Sigmoid colon (tissue), 6 donors: ENCODE measurements at regions not wholly inside any gene's neighbourhood (a gene's known extent, or its start where the extent isn't known, plus 50 kb on each side); places are given as distances from the start of the nearest gene placed in this dataset.

Experiments
- DNase-seq: peaks from one replicate; pipeline ENCODE4 v3.0.0-alpha.2; 2019
- H3K27ac ChIP-seq, 4 donors: fragments of 200-600 bp; sonication (generic); one replicate each; pipeline ENCODE4 v1.5.1; 2016 to 2019; ENCODE audit warnings: mild to moderate bottlenecking in 1 of 4
- H3K27me3 ChIP-seq, 3 donors: fragments of 200-600 bp; sonication (generic); one replicate each; pipeline ENCODE4 v1.5.1; 2019; ENCODE audit warnings: mild to moderate bottlenecking in 1 of 3
- H3K36me3 ChIP-seq, 4 donors: fragments of 200-600 bp; sonication (generic); one replicate each; pipeline ENCODE4 v1.5.1; 2016 to 2019
- H3K4me1 ChIP-seq, 4 donors: fragments of 200-600 bp; sonication (generic); one replicate each; pipeline ENCODE4 v1.5.1; 2017 to 2019
- H3K4me3 ChIP-seq, 4 donors: fragments of 200-600 bp; sonication (generic); one replicate each; pipeline ENCODE4 v1.5.1; 2017 to 2019; ENCODE audit warnings: mild to moderate bottlenecking in 2 of 4, moderate library complexity in 1 of 4
- H3K9me3 ChIP-seq, 4 donors: fragments of 200-600 bp in 3 of 4; sonication (generic) in 3 of 4; one replicate each; pipeline versions ENCODE4 v1.5.1 to v1.6.1; 2013 to 2019
- CTCF ChIP-seq, 4 experiments: fragments of 450-650 bp in 3 of 4; fragments of 200-600 bp in 1 of 4; IDR thresholded peaks; one replicate each; pipeline ENCODE4 v1.5.1; 2016 to 2019; ENCODE audit warnings: antibody characterized with exemption in 4 of 4, mild to moderate bottlenecking in 3 of 4, moderate library complexity in 2 of 4
- EP300 ChIP-seq, 4 donors: sonication (generic); formaldehyde crosslinking; IDR thresholded peaks; one replicate each; pipeline ENCODE4 v1.6.1; 2017; ENCODE audit warnings: antibody characterized with exemption in 4 of 4
- POLR2A ChIP-seq, 2 donors: fragments of 450-650 bp; IDR thresholded peaks; one replicate each; pipeline ENCODE4 v1.6.1; 2016; ENCODE audit warnings: antibody characterized with exemption in 2 of 2, mild to moderate bottlenecking in 2 of 2, moderate library complexity in 2 of 2
- POLR2AphosphoS5 ChIP-seq, 4 donors: sonication (generic); formaldehyde crosslinking; IDR thresholded peaks; one replicate each; pipeline ENCODE4 v1.6.1; 2017; ENCODE audit warnings: antibody characterized with exemption in 4 of 4
- WGBS, 2 donors: extraction: QIAGEN DNeasy Blood & Tissue Kit; methylation state at CpG; one replicate each; pipeline ENCODE4 v1.1.7; 2013; 5-methylcytosine and 5-hydroxymethylcytosine counted together
- intact Hi-C: fragments of 100-400 bp; cut with DNase I; formaldehyde crosslinking; loops from one replicate; pipeline ENCODE4 v1.15.1; 2023
- donor health status: healthy with polysubstance abuse.
- donor health status: healthy.

GRCh38 chr6:144840619-144841018 is 555.5 kb downstream of the UTRN start:
- 94 to 96% methylated on average over 10 of the region's 10 CpGs for WGBS, 2 donors
- no peaks in the 10 kb centered on the region for H3K27me3 ChIP-seq
- DNase-seq, result no peak
- H3K4me1 ChIP-seq, result no peaks in the 10 kb centered on the region
- intact Hi-C loops, result no loop called here
- no peak overlapping the region for H3K4me3 ChIP-seq
- no peak overlapping the region for H3K27ac ChIP-seq
- TF ChIP-seq POLR2A (IDR thresholded peaks at IDR 0.05) (no peak), POLR2AphosphoS5 (IDR thresholded peaks at IDR 0.05) (no peak), EP300 (IDR thresholded peaks at IDR 0.05) (no peak), CTCF (IDR thresholded peaks at IDR 0.05) (no peak)
- H3K36me3 ChIP-seq, result peaks cover 0 to 44% (median 11%) of the 10 kb centered on the region in 4 donors
- H3K9me3 ChIP-seq, result no peaks in the 10 kb centered on the region

- no peak for DNase-seq
- no peaks in the 10 kb centered on the region for H3K4me1 ChIP-seq
- intact Hi-C loops, result no loop called here
- TF ChIP-seq CTCF (IDR thresholded peaks at IDR 0.05) (no peak), POLR2AphosphoS5 (IDR thresholded peaks at IDR 0.05) (no peak), POLR2A (IDR thresholded peaks at IDR 0.05) (no peak), EP300 (IDR thresholded peaks at IDR 0.05) (no peak)
- 85 to 86% methylated on average over 1 of the region's 1 CpG for WGBS, 2 donors
- H3K27me3 ChIP-seq, result no peaks in the 10 kb centered on the region
- no peak overlapping the region for H3K27ac ChIP-seq
- no peak overlapping the region for H3K4me3 ChIP-seq
- H3K9me3 ChIP-seq, result no peaks in the 10 kb centered on the region
- peaks cover 0 to 25% (median 4%) of the 10 kb centered on the region in 4 donors for H3K36me3 ChIP-seq
Measured at GRCh38 chr6:144843701-144844100, 558.6 kb downstream of the UTRN start.

GRCh38 chr6:144844596-144844995 is 559.5 kb downstream of the UTRN start:
- no peak for DNase-seq
- Histone ChIP-seq H3K27me3 (no peaks in the 10 kb centered on the region), H3K9me3 (no peaks in the 10 kb centered on the region), H3K27ac (no peak overlapping the region), H3K4me3 (no peak overlapping the region), H3K4me1 (no peaks in the 10 kb centered on the region), H3K36me3 (peaks cover 0 to 17% (median 4%) of the 10 kb centered on the region in 4 donors)
- 78 to 86% methylated on average over 3 of the region's 3 CpGs for WGBS, 2 donors
- intact Hi-C loops, result no loop called here
- TF ChIP-seq EP300 (IDR thresholded peaks at IDR 0.05) (no peak), POLR2A (IDR thresholded peaks at IDR 0.05) (no peak), POLR2AphosphoS5 (IDR thresholded peaks at IDR 0.05) (no peak), CTCF (IDR thresholded peaks at IDR 0.05) (no peak)

- TF ChIP-seq EP300 (IDR thresholded peaks at IDR 0.05), result no peak
- no peak for TF ChIP-seq CTCF (IDR thresholded peaks at IDR 0.05)
- no peak for TF ChIP-seq POLR2AphosphoS5 (IDR thresholded peaks at IDR 0.05)
- TF ChIP-seq POLR2A (IDR thresholded peaks at IDR 0.05), result no peak
- H3K4me1 ChIP-seq, result no peaks in the 10 kb centered on the region
- DNase-seq, result no peak
- no peak overlapping the region for H3K27ac ChIP-seq
- no peaks in the 10 kb centered on the region for H3K9me3 ChIP-seq
- H3K4me3 ChIP-seq, result no peak overlapping the region
- H3K36me3 ChIP-seq, result peaks cover 0 to 17% (median 4%) of the 10 kb centered on the region in 4 donors
- no peaks in the 10 kb centered on the region for H3K27me3 ChIP-seq
- intact Hi-C loops, result no loop called here
Measured at GRCh38 chr6:144845186-144845585, 560.1 kb downstream of the UTRN start.

- WGBS, 2 donors, result 84 to 97% methylated on average over 2 of the region's 2 CpGs
- Histone ChIP-seq H3K4me3 (no peak overlapping the region), H3K27ac (no peak overlapping the region), H3K36me3 (peaks cover 0 to 9% (median 0%) of the 10 kb centered on the region in 4 donors), H3K27me3 (no peaks in the 10 kb centered on the region), H3K9me3 (no peaks in the 10 kb centered on the region), H3K4me1 (no peaks in the 10 kb centered on the region)
- no peak for DNase-seq
- intact Hi-C loops, result no loop called here
- TF ChIP-seq POLR2AphosphoS5 (IDR thresholded peaks at IDR 0.05), result no peak
- TF ChIP-seq POLR2A (IDR thresholded peaks at IDR 0.05), result no peak
- TF ChIP-seq EP300 (IDR thresholded peaks at IDR 0.05), result no peak
- TF ChIP-seq CTCF (IDR thresholded peaks at IDR 0.05), result no peak
Measured at GRCh38 chr6:144847916-144848315, 562.8 kb downstream of the UTRN start.
